ENCODE measurements at regions not wholly inside any gene's neighbourhood (a gene's known extent, or its start where the extent isn't known, plus 50 kb on each side); places are given as distances from the start of the nearest gene placed in this dataset.
"Not testable (repeated sequence)": the region's sequence is repeated elsewhere in the genome, so short reads cannot be mapped to it uniquely, and the experiment has no call there.

DNA sequence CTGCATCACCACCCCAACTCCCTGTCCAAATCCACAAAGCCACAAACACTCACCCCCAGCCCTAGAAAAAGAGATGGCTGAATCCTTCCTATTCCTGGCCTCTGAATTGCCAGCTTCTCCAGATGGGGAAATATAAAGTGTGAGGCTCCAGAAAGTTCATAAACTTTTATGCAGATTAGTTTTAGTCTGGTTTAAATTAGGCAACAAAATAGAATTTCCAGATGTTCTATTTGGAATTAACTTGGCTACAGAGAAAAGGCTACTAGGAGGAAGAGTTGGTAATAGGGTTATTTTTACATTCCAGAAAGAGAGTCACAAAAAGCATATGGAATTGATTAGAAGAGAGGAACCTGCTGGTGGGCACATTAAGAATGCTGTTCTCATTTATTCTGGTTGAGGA, 56.0 kb downstream of the EN1 start:
- DNase-seq (ENCODE audit: low spot score), result no peak

DNA sequence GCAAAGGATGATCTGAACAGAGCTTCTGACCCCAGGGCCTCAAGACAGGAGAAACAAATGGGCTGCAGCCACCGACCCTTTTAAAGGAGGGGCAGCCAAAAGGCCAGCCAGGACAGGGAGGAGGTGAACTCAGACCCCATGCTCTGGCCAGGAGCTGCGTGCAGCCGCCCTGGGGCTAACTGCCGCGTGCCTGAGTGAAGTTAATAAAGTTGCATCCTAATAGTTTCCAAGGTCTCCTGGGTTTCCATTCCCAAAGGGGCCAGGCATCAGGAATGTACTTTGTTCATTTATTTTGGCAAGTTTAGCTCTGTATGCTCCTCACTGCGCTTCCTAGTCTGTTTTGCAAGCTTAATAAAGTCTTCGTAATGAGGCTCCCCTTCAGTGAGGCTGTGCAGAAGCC, 60.7 kb downstream of the EN1 start:
- no peak for DNase-seq (ENCODE audit: low spot score)

GRCh38 chr2:118784860-118785259, 62.6 kb downstream of the EN1 start:
- no peak for DNase-seq (ENCODE audit: low spot score)

GRCh38 chr2:118779362-118779761, 68.1 kb downstream of the EN1 start:
- DNase-seq (ENCODE audit: low spot score), result no peak

- DNase-seq (ENCODE audit: low spot score), result peak; percentile 89
These were observed 72.9 kb downstream of the EN1 start for GRCh38 chr2:118774458-118775133.

- no peak for DNase-seq (ENCODE audit: low spot score)
These were observed 73.6 kb downstream of the EN1 start for GRCh38 chr2:118773826-118774225.

- no peak for DNase-seq (ENCODE audit: low spot score)
These were observed 74.8 kb downstream of the EN1 start for GRCh38 chr2:118772487-118773200.

DNA sequence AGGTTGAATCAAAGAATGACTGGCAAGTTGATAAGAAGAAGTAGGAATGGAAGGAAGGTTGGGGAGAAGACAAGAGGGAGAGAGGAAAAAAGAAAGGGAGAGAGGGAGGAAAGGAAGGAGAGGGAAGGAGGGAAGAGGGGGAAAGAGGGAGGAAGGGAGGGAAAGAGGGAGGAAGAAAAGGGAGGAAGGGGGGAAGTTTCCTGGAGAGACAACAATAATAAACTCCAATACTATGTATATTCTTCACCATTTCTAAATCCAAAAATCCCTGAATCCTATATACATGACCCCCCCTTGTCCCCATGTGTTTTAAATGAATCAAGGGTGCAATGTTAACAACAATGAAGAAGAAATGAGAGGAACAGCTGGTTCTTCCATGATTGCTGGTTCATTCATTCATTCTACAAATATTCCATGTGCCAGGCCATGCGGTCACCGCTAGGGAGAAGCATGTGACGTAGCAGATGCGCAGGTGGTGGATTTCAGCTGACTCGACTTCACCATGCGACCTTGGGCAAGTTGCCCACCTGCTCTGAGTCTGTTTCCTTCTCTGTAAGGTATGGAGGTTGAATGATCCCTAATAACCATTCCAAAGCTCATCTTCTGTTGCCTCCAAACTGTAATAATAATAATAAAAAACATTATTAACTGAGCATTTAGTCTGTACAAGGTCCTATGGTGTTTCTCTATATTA, 77.6 kb downstream of the EN1 start:
- no peak for DNase-seq (ENCODE audit: low spot score)

DNA sequence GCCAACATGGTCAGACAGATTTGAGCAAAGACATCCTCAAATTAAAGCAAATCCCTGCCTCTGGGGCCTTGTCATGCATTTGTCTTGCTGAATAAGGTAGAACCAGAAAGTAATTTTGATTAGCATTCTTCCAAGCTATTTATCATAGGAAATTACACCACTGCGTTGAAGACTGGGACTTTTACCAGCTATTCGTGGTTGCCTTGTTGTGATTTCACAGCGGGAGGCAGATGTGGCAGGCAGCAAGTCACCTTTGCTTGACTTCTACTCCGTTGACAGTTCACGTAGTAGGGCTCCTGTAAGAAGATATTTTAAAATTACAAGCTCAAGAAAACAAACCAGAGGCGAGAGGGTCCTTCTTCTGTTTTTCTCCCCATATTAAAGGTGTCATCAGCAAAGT, 80.6 kb downstream of the EN1 start:
- DNase-seq (ENCODE audit: low spot score), result no peak

DNA sequence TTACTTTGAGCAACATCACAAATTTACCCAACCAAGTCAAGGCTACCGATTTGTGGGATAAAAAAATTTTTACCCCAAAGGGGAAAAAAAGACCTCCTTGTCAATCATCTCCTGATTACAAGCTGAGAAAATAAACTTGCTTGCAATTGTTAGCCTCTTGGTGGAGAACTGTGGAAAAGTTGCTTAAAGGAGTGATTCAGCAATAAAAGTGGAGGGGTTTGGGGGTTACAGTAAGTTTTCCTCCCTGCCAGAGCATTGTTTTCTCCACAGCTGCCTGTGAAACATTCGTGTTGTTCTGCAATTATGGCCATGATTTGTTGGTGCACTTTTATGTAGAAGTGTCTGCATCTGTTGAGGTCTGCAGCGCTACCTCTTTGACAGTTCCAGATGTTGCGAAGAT, 82.6 kb downstream of the EN1 start:
- no peak for DNase-seq (ENCODE audit: low spot score)

DNA sequence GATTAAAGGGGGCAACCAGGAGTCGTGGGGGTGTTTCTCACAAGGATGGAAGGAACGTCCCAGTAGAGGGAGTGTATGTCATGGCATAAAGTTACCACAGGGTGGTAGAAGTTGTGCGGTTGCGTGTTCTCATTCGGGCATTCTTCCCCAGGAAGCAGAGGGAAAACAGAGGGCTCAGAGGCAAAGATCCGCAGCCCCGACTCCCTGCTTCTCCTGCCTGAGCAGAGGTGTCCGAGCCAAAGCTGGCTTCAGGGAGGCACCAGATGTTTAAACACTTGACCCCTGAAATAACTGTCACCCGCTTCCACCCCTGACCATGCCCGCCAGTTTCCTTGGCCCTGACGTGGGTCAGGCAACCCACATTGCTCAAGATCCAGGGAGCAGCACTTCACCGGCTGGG, 83.7 kb downstream of the EN1 start:
- DNase-seq (ENCODE audit: low spot score), result peak; percentile 67

DNA sequence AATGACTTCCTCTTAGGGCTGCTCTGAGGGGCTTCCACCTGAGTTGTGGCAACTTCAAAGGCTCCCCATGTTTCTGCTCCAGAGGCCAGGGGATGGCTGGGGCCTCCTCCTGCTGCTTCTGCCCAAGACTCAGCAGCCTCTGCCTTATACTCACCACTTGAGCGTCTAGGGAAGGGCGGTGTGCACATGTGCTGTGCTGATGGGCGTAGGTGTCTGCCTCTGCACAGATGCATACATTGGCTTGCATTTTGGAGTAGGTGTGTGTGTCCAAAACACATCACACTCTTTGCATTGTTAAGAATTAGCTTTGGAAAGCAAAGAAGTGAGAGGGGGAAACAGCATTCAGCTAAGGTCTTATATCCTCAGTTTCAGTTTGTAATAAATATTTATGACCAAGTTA, 85.2 kb downstream of the EN1 start:
- DNase-seq (ENCODE audit: low spot score), result peak; percentile 25

DNA sequence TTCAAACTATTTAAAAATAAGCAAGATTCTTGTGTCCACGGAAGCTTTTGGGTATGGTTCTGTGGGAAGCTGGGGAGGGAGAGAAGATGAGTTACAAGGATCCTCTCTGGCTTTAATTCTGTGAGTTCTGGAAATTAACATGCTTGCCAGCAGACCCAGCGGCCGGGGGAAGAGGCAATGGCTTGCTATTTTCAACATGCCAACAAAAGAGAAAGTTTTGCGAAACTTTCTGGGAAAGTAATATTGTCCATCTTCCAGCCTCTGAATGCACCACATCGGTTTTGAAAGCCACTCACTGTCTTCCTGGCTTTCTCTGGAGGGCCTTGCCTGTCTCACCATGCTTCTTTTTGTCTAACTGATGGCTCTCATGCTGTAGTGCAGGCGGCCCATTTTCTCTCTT, 85.7 kb downstream of the EN1 start:
- DNase-seq (ENCODE audit: low spot score), result no peak

GRCh38 chr2:118755901-118756300, 91.5 kb downstream of the EN1 start:
- no peak for DNase-seq (ENCODE audit: low spot score)

DNA sequence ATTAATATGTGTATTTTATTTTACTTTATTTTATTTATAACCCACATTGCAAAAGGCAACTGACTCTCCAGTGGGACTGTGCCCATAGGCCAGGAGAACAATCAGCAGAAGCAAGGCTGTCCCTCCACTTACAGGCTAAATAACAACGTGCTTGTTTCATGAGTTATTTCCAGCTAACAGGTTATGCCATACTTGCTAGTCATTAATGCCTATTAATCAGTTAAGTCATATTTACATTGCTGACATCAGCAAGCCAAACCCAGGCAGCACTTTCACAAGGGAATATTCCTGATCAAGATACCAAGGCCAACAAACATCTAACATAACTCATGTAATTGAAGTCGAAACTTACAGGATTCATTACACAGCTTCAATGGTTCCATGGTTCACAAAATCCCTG, 92.1 kb downstream of the EN1 start:
- no peak for DNase-seq (ENCODE audit: low spot score)

GRCh38 chr2:118752762-118753429, 94.6 kb downstream of the EN1 start:
- no peak for DNase-seq (ENCODE audit: low spot score)

DNA sequence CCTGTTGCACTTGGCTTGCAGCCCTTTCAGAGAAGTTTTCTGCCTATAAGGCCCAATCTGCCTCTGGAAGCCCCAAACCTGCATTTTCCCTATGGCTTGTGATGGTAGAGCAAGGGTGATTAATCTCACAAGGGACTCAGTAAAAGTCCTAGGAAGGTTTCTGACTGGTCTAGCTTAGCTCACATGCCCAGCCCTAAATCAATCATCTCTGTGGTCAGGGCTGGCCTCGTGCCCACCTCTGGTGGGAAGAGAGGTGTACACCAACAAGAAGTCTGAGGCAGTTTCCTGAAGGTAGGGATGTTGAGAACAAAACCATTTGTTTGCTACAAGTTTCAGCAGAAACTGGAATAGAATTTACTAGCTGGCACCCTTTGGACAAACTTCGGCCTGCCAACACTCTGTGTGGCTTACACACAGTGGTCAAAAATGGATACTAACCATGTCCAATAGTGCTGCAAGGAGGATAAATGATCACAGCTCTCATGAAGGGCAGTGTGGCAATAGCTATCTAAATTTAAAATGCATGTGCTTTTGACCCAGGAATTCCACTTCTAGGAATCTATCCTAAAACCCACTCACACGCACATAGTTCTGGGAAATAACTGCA, 96.4 kb downstream of the EN1 start:
- DNase-seq (ENCODE audit: low spot score), result no peak

DNA sequence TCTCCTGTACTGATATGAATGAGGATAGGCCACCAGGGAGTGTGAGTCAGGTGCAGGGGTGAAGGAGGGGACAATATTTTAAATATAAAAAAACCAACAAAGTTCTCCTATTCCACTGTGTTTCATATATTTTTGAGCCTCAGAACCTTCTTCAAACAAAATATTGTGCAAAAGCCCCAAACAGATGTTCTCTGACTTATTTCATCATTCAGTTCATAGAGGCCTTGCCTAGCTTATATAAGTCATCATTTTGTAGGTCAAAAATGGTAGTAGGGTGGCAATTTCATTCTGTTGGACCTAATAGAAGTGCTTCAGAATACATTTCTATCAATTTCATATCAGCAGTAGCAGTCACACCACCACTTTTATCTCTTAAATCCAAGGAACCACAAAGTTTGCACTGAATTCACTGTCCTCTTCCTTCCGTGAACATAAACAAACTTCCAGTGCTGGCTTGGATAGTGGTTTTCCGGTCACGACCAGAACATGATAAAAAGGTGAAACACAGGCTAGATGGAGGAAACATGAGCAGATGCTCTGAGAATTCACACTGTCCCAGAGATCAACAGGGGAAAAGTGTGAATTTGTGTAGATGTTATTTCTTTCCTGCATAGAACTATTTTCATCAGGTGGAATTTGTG, 99.1 kb downstream of the EN1 start:
- no peak for DNase-seq (ENCODE audit: low spot score)

GRCh38 chr2:118747637-118748036, 99.8 kb downstream of the EN1 start:
- DNase-seq (ENCODE audit: low spot score), result no peak

GRCh38 chr2:118747066-118747465, 100.4 kb downstream of the EN1 start:
- DNase-seq (ENCODE audit: low spot score), result no peak

DNA sequence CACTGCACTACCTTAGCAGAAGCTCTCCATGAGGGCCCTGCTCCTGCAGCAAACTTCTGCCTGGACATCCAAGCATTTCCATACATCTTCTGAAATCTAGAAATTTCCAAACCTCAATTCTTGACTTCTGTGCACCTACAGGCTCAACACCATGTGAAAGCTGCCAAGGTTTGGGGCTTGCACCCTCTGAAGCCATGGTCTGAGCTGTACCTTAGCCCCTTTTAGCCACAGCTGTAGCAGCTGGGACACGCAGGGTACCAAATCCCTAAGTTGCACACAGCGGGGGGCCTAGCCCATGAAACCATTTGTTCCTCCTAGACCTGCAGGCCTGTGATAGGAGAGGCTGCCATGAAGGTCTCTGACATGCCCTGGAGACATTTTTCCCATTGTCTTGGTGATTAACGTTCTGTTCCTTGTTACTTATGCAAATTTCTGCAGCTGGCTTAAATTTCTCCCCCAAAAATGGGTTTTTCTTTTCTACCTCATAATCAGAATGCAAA, 102.7 kb downstream of the EN1 start:
- DNase-seq (ENCODE audit: low spot score), result not testable (repeated sequence)

Data from iPS-NIHi11 (cell line).